ENCODE measurements at regions not wholly inside any gene's neighbourhood (a gene's known extent, or its start where the extent isn't known, plus 50 kb on each side); places are given as distances from the start of the nearest gene placed in this dataset.

GRCh38 chr3:75180235-75180944, 483.7 kb upstream of the FRG2C start:
- no peaks in the 10 kb centered on the region for H3K36me3 ChIP-seq
- no peaks in the 10 kb centered on the region for H3K9me3 ChIP-seq
- no peak overlapping the region for H3K27ac ChIP-seq
- 39% methylated on average over 3 of the region's 7 CpGs for WGBS (ENCODE audit: insufficient coverage, low coverage, low lambda C conversion rate, missing lambda C conversion rate)
- intact Hi-C loops (cut with DNase I), result no loop called here
- ATAC-seq (no peak), DNase-seq (no peak)
- no peaks in the 10 kb centered on the region for H3K4me1 ChIP-seq
- no peak overlapping the region for H3K4me3 ChIP-seq
- H3K27me3 ChIP-seq, result no peaks in the 10 kb centered on the region
- no peak for TF ChIP-seq POLR2A (IDR thresholded peaks at IDR 0.05)
- TF ChIP-seq CTCF (IDR thresholded peaks at IDR 0.05), result no peak

- no peaks in the 10 kb centered on the region for H3K27me3 ChIP-seq
- DNase-seq (no peak), ATAC-seq (no peak)
- no peaks in the 10 kb centered on the region for H3K36me3 ChIP-seq
- no peak overlapping the region for H3K27ac ChIP-seq
- 33% methylated on average over 1 of the region's 1 CpG for WGBS (ENCODE audit: insufficient coverage, low coverage, low lambda C conversion rate, missing lambda C conversion rate)
- H3K9me3 ChIP-seq, result no peaks in the 10 kb centered on the region
- no peak for TF ChIP-seq POLR2A (IDR thresholded peaks at IDR 0.05)
- TF ChIP-seq CTCF (IDR thresholded peaks at IDR 0.05), result no peak
- H3K4me3 ChIP-seq, result no peak overlapping the region
- intact Hi-C loops (cut with DNase I), result no loop called here
- no peaks in the 10 kb centered on the region for H3K4me1 ChIP-seq
Observed at GRCh38 chr3:75180945-75181298, 483.2 kb upstream of the FRG2C start.

- Histone ChIP-seq H3K27me3 (no peaks in the 10 kb centered on the region), H3K4me1 (no peaks in the 10 kb centered on the region), H3K36me3 (no peaks in the 10 kb centered on the region), H3K27ac (no peak overlapping the region), H3K4me3 (no peak overlapping the region), H3K9me3 (no peaks in the 10 kb centered on the region)
- intact Hi-C loops (cut with DNase I), result no loop called here
- 75% methylated on average over 3 of the region's 3 CpGs for WGBS (ENCODE audit: insufficient coverage, low coverage, low lambda C conversion rate, missing lambda C conversion rate)
- ATAC-seq (no peak), DNase-seq (no peak)
- TF ChIP-seq POLR2A (IDR thresholded peaks at IDR 0.05) (no peak), CTCF (IDR thresholded peaks at IDR 0.05) (no peak)
Observed at GRCh38 chr3:75188962-75189361, 475.2 kb upstream of the FRG2C start.

DNA sequence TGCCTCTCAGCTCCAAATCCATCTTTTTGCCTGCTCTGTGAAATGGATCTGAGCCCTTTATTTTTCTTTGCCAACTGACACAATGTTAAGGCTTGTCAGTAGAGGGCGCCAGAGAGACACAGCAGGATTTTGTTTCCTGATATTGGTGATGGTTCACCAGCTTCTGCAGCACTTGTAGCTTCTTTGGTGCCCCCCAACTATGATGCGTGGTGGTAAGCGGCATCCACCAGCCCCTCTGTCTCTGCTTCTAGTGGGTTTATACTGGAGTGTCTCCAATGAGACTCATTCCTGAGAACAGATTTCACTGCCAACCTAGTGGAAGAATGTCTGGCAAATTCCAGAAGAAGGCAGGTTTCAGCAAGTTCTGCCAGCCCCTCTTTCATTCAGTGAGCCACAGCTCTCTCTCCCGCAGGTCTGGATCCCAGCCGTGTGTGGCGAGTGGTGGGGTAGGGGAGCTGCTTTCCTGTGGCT, 471.9 kb upstream of the FRG2C start:
- 41% methylated on average over 4 of the region's 6 CpGs for WGBS (ENCODE audit: insufficient coverage, low coverage, low lambda C conversion rate, missing lambda C conversion rate)
- ATAC-seq, result peak; percentile 66 to 85 (median 70)
- no peak overlapping the region for H3K27ac ChIP-seq
- H3K4me3 ChIP-seq, result no peak overlapping the region
- H3K9me3 ChIP-seq, result no peaks in the 10 kb centered on the region
- intact Hi-C loops (cut with DNase I), result no loop called here
- peak; percentile 58 to 86 (median 80) for TF ChIP-seq CTCF (IDR thresholded peaks at IDR 0.05)
- TF ChIP-seq POLR2A (IDR thresholded peaks at IDR 0.05), result no peak
- H3K4me1 ChIP-seq, result no peaks in the 10 kb centered on the region
- peak in 2 of 3 donors; percentile 21 to 48 for DNase-seq
- H3K36me3 ChIP-seq, result no peaks in the 10 kb centered on the region
- H3K27me3 ChIP-seq, result no peaks in the 10 kb centered on the region

Measured in right lobe of liver (tissue), 6 donors.